ENCODE measurements at regions not wholly inside any gene's neighbourhood (a gene's known extent, or its start where the extent isn't known, plus 50 kb on each side); places are given as distances from the start of the nearest gene placed in this dataset.
"Not testable (repeated sequence)": the region's sequence is repeated elsewhere in the genome, so short reads cannot be mapped to it uniquely, and the experiment has no call there.

DNA sequence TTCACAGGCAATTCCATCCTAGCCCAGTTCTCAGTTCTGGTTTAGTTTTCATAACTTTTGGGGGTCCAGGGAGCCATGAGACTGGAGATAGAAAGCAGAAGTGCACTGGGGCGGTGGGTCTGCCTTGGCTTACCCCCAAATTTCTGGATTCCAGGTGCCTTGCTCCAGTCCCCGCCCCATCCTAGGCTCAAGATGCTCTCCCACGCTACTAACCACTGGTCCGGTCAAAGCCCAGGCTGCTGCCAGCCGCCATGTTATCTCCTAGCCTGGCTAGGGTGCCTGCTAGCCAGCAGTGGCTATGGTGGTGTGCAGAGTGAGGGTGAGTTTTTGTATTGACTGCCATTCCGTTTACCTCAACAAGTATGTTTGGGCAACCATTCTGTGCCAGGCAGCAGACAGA is 107.6 kb upstream of the FOXD4L5 start:
- H3K79me2 ChIP-seq (ENCODE audit: control insufficient read depth, low read length); H3K4me1 ChIP-seq (ENCODE audit: control insufficient read depth, low read length); H3K27me3 ChIP-seq (ENCODE audit: control insufficient read depth, low read length); H3F3A ChIP-seq (ENCODE audit: control insufficient read depth, insufficient read depth); H4K20me1 ChIP-seq (ENCODE audit: control insufficient read depth, insufficient read depth, low read depth, low read length); H3K4me2 ChIP-seq (ENCODE audit: low read length); H3K36me3 ChIP-seq (ENCODE audit: control insufficient read depth, low read length); H3K4me3 ChIP-seq (ENCODE audit: low read length); H3K9me2 ChIP-seq (replicated peaks; ENCODE audit: control insufficient read depth, low read length); H3K27ac ChIP-seq (ENCODE audit: low read depth, low read length); H3K9me3 ChIP-seq (ENCODE audit: control insufficient read depth, insufficient read depth, low read length): not testable (repeated sequence)

DNA sequence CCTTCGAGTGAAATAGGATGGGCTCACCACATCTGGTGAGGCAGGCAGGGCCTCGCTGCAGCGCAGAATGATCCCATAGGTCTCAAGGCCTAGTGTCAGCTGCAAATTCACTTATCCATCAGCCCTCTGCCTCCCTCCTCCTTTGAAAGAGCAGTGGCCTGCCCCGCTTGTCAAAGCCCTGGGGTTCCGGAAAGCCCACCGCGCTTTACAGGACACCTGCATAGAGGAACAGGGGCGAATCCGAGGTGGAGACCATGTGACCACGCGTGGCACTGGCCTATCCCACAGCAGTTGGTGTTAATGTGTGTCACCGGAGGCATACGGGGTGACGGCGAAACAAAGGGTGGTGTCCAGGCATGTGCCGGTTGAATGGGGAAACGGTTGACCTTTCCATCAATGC is 104.7 kb upstream of the FOXD4L5 start:
- not testable (repeated sequence) for H3K79me2 ChIP-seq (ENCODE audit: control insufficient read depth, low read length); H3K9me3 ChIP-seq (ENCODE audit: control insufficient read depth, insufficient read depth, low read length); H3K36me3 ChIP-seq (ENCODE audit: control insufficient read depth, low read length); H3K4me1 ChIP-seq (ENCODE audit: control insufficient read depth, low read length); H3K4me2 ChIP-seq (ENCODE audit: low read length); H3K4me3 ChIP-seq (ENCODE audit: low read length); H3K27ac ChIP-seq (ENCODE audit: low read depth, low read length); H4K20me1 ChIP-seq (ENCODE audit: control insufficient read depth, insufficient read depth, low read depth, low read length); H3K9me2 ChIP-seq (replicated peaks; ENCODE audit: control insufficient read depth, low read length); H3F3A ChIP-seq (ENCODE audit: control insufficient read depth, insufficient read depth); H3K27me3 ChIP-seq (ENCODE audit: control insufficient read depth, low read length)

- not testable (repeated sequence) for H3K79me2 ChIP-seq (ENCODE audit: control insufficient read depth, low read length); H3K4me1 ChIP-seq (ENCODE audit: control insufficient read depth, low read length); H3K4me3 ChIP-seq (ENCODE audit: low read length); H3K27me3 ChIP-seq (ENCODE audit: control insufficient read depth, low read length); H4K20me1 ChIP-seq (ENCODE audit: control insufficient read depth, insufficient read depth, low read depth, low read length); H3K36me3 ChIP-seq (ENCODE audit: control insufficient read depth, low read length); H3F3A ChIP-seq (ENCODE audit: control insufficient read depth, insufficient read depth); H3K4me2 ChIP-seq (ENCODE audit: low read length); H3K9me2 ChIP-seq (replicated peaks; ENCODE audit: control insufficient read depth, low read length); H3K27ac ChIP-seq (ENCODE audit: low read depth, low read length); H3K9me3 ChIP-seq (ENCODE audit: control insufficient read depth, insufficient read depth, low read length)
Measured at GRCh38 chr9:65389216-65389615, 104.2 kb upstream of the FOXD4L5 start.

- H4K20me1 ChIP-seq (ENCODE audit: control insufficient read depth, insufficient read depth, low read depth, low read length); H3K4me1 ChIP-seq (ENCODE audit: control insufficient read depth, low read length); H3K27ac ChIP-seq (ENCODE audit: low read depth, low read length); H3K36me3 ChIP-seq (ENCODE audit: control insufficient read depth, low read length); H3K9me3 ChIP-seq (ENCODE audit: control insufficient read depth, insufficient read depth, low read length); H3K9me2 ChIP-seq (replicated peaks; ENCODE audit: control insufficient read depth, low read length); H3K79me2 ChIP-seq (ENCODE audit: control insufficient read depth, low read length); H3K27me3 ChIP-seq (ENCODE audit: control insufficient read depth, low read length); H3F3A ChIP-seq (ENCODE audit: control insufficient read depth, insufficient read depth): not testable (repeated sequence)
- peak overlapping the region; percentile 66 for H3K4me3 ChIP-seq (ENCODE audit: low read length)
- peak overlapping the region; percentile 48; the same call in 1 of the 2 replicates for H3K4me2 ChIP-seq (ENCODE audit: low read length)
Measured at GRCh38 chr9:65386699-65387098, 101.7 kb upstream of the FOXD4L5 start.

DNA sequence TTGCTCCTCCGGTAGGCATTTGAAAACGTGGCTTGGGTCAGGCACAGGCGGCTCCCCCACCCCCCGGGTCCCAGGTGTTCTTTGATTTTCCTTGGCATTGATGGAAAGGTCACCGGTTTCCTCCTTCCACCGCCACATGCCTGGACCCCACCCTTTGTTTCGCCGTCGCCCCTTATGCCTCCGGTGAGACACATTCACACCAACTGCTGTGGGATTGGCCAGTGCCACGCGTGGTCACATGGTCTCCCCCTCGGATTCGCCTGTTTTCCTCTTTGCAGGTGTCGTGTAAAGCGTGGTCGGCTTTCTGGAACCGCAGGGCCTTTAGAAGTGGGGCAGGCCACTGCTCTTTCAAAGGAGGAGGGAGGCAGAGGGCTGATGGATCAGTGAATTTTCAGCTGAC is 101.2 kb upstream of the FOXD4L5 start:
- not testable (repeated sequence) for H4K20me1 ChIP-seq (ENCODE audit: control insufficient read depth, insufficient read depth, low read depth, low read length); H3K4me3 ChIP-seq (ENCODE audit: low read length); H3K27ac ChIP-seq (ENCODE audit: low read depth, low read length); H3F3A ChIP-seq (ENCODE audit: control insufficient read depth, insufficient read depth); H3K79me2 ChIP-seq (ENCODE audit: control insufficient read depth, low read length); H3K9me2 ChIP-seq (replicated peaks; ENCODE audit: control insufficient read depth, low read length); H3K4me1 ChIP-seq (ENCODE audit: control insufficient read depth, low read length); H3K36me3 ChIP-seq (ENCODE audit: control insufficient read depth, low read length); H3K27me3 ChIP-seq (ENCODE audit: control insufficient read depth, low read length); H3K9me3 ChIP-seq (ENCODE audit: control insufficient read depth, insufficient read depth, low read length); H3K4me2 ChIP-seq (ENCODE audit: low read length)

DNA sequence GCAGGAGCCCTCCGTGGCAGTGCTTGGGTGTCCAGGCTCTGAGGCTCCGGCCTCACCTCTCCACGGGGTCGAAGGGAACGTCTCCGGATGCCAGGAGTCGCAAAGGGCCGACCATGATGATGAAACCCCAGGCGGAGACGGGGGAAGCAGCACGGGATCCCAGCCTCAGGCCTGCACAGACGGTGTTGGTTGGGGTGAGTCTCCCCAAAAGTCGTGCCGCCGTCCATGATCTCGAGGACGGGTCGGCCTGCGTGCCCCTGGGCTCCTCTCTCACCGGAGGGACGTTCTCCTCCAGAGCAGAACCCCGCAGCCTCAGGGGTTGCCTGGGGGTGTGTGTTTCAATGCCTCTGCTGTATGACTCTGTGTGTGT is 100.6 kb upstream of the FOXD4L5 start:
- H3F3A ChIP-seq (ENCODE audit: control insufficient read depth, insufficient read depth); H3K27ac ChIP-seq (ENCODE audit: low read depth, low read length); H3K36me3 ChIP-seq (ENCODE audit: control insufficient read depth, low read length); H4K20me1 ChIP-seq (ENCODE audit: control insufficient read depth, insufficient read depth, low read depth, low read length); H3K4me2 ChIP-seq (ENCODE audit: low read length); H3K9me3 ChIP-seq (ENCODE audit: control insufficient read depth, insufficient read depth, low read length); H3K27me3 ChIP-seq (ENCODE audit: control insufficient read depth, low read length); H3K4me1 ChIP-seq (ENCODE audit: control insufficient read depth, low read length); H3K79me2 ChIP-seq (ENCODE audit: control insufficient read depth, low read length); H3K4me3 ChIP-seq (ENCODE audit: low read length); H3K9me2 ChIP-seq (replicated peaks; ENCODE audit: control insufficient read depth, low read length): not testable (repeated sequence)

GRCh38 chr9:65384759-65385654 is 100.0 kb upstream of the FOXD4L5 start:
- H4K20me1 ChIP-seq (ENCODE audit: control insufficient read depth, insufficient read depth, low read depth, low read length); H3K79me2 ChIP-seq (ENCODE audit: control insufficient read depth, low read length); H3K4me3 ChIP-seq (ENCODE audit: low read length); H3K36me3 ChIP-seq (ENCODE audit: control insufficient read depth, low read length); H3K27me3 ChIP-seq (ENCODE audit: control insufficient read depth, low read length); H3K9me2 ChIP-seq (replicated peaks; ENCODE audit: control insufficient read depth, low read length); H3F3A ChIP-seq (ENCODE audit: control insufficient read depth, insufficient read depth); H3K4me2 ChIP-seq (ENCODE audit: low read length); H3K4me1 ChIP-seq (ENCODE audit: control insufficient read depth, low read length); H3K9me3 ChIP-seq (ENCODE audit: control insufficient read depth, insufficient read depth, low read length); H3K27ac ChIP-seq (ENCODE audit: low read depth, low read length): not testable (repeated sequence)

DNA sequence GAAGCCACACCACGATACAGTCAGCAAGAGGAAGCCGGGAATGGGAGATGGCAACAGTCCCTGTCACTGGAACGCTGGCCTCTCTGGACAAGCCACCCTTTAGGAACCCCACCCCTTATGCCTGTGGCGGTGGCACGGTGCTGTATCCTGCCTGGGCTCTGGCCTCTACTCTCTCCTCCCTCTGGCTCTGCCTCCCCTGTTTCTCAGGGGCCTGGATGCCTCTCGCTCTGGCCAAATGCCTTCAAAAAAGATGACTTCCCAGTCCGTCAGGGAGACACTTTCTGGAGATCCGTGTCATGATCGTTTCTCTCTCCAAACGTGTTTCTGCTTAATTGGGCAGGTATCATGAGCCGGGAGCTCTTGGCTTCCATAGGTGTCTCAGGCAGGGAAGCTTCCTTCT is 99.1 kb upstream of the FOXD4L5 start:
- H3K27ac ChIP-seq (ENCODE audit: low read depth, low read length); H4K20me1 ChIP-seq (ENCODE audit: control insufficient read depth, insufficient read depth, low read depth, low read length); H3F3A ChIP-seq (ENCODE audit: control insufficient read depth, insufficient read depth); H3K9me2 ChIP-seq (replicated peaks; ENCODE audit: control insufficient read depth, low read length); H3K27me3 ChIP-seq (ENCODE audit: control insufficient read depth, low read length); H3K4me1 ChIP-seq (ENCODE audit: control insufficient read depth, low read length); H3K79me2 ChIP-seq (ENCODE audit: control insufficient read depth, low read length); H3K9me3 ChIP-seq (ENCODE audit: control insufficient read depth, insufficient read depth, low read length); H3K36me3 ChIP-seq (ENCODE audit: control insufficient read depth, low read length): not testable (repeated sequence)
- H3K4me3 ChIP-seq (ENCODE audit: low read length), result peak overlapping the region; percentile 51
- peak overlapping the region; percentile 34; the same call in 1 of the 2 replicates for H3K4me2 ChIP-seq (ENCODE audit: low read length)
